ENCODE measurements at regions not wholly inside any gene's neighbourhood (a gene's known extent, or its start where the extent isn't known, plus 50 kb on each side); places are given as distances from the start of the nearest gene placed in this dataset.

DNA sequence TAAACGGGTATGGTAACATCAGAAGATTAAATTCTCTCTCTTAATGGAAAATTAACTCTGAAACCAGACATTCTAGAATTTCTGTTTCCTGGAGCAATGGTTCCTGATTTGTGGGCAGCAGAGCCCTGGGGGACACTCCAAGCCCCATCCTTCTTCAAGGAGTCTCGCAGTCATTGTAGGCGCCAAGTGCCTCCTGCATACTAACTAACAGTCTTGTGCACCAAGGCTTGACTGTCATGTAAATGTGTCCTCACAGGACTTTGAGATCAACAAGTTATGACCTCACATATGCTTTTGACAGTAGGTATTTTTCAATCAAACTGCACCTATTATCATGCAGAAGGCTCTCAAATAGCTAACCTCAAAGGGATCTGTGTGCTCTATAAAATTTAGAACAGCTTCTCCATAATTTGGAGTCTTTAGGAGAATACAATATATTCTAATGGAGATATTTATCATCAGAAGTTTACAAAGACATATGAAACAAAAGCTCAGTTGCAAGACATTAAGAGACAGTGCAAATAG lies 52.1 kb upstream of the COPS8 start:
- TF ChIP-seq GATA3 (IDR thresholded peaks at IDR 0.05; ENCODE audit: low read depth, low read length) (no peak), GATA2 (IDR thresholded peaks at IDR 0.05; ENCODE audit: low read depth, low read length) (no peak)

Measured in SH-SY5Y (cell line).